GM06990 (cell line): ENCODE measurements at regions not wholly inside any gene's neighbourhood (a gene's known extent, or its start where the extent isn't known, plus 50 kb on each side); places are given as distances from the start of the nearest gene placed in this dataset.

Experiments used
- DNase-seq: peaks from one replicate; pipeline ENCODE4 v3.0.0-alpha.2; 2011; ENCODE audit not compliant: insufficient read length; ENCODE audit errors: extremely low read depth
- H3K27me3 ChIP-seq: replicated peaks from 2 replicates; pipeline ENCODE4 v1.6.0; 2011; ENCODE audit warnings: low read length; ENCODE audit not compliant: control insufficient read depth, insufficient read depth
- H3K36me3 ChIP-seq: 2 replicates; pipeline ENCODE4 v1.5.1; 2011; ENCODE audit warnings: low read length; ENCODE audit not compliant: control insufficient read depth, insufficient read depth
- H3K4me3 ChIP-seq: replicated peaks from 2 replicates; pipeline ENCODE4 v1.5.1; 2011; ENCODE audit warnings: low read depth, mild to moderate bottlenecking, control low read depth, low read length
- CTCF ChIP-seq: IDR thresholded peaks from 2 replicates; pipeline ENCODE4 v1.5.1; 2011; ENCODE audit warnings: low read length, control low read depth, mild to moderate bottlenecking, inconsistent platforms; ENCODE audit not compliant: insufficient read depth, poor library complexity, severe bottlenecking

- no peak for DNase-seq
- no peak overlapping the region for H3K4me3 ChIP-seq
- TF ChIP-seq CTCF = no peak
- H3K27me3 ChIP-seq = no peaks in the 10 kb centered on the region
- H3K36me3 ChIP-seq = no peaks in the 10 kb centered on the region
Observed at GRCh38 chr1:58842941-58843340, 59.1 kb upstream of the JUN start.

- no peaks in the 10 kb centered on the region for H3K27me3 ChIP-seq
- no peak for DNase-seq
- H3K36me3 ChIP-seq = no peaks in the 10 kb centered on the region
- no peak overlapping the region for H3K4me3 ChIP-seq
- TF ChIP-seq CTCF = no peak
Observed at GRCh38 chr1:58844176-58844575, 60.3 kb upstream of the JUN start.

GRCh38 chr1:58845942-58846341, 62.1 kb upstream of the JUN start:
- no peak overlapping the region for H3K4me3 ChIP-seq
- no peak for DNase-seq
- H3K27me3 ChIP-seq = no peaks in the 10 kb centered on the region
- no peak for TF ChIP-seq CTCF
- H3K36me3 ChIP-seq = no peaks in the 10 kb centered on the region

- Histone ChIP-seq H3K4me3 (no peak overlapping the region), H3K27me3 (no peaks in the 10 kb centered on the region), H3K36me3 (no peaks in the 10 kb centered on the region)
- TF ChIP-seq CTCF = no peak
- DNase-seq = no peak
Observed at GRCh38 chr1:58848818-58849411, 65.1 kb upstream of the JUN start.

- DNase-seq = no peak
- no peak for TF ChIP-seq CTCF
- Histone ChIP-seq H3K27me3 (no peaks in the 10 kb centered on the region), H3K36me3 (no peaks in the 10 kb centered on the region), H3K4me3 (no peak overlapping the region)
Observed at GRCh38 chr1:58849551-58849950, 65.7 kb upstream of the JUN start.

GRCh38 chr1:58850636-58851035, 66.8 kb upstream of the JUN start:
- DNase-seq = no peak
- no peak for TF ChIP-seq CTCF
- Histone ChIP-seq H3K4me3 (no peak overlapping the region), H3K27me3 (no peaks in the 10 kb centered on the region), H3K36me3 (no peaks in the 10 kb centered on the region)
